Hepatocyte (in vitro differentiated cells): ENCODE measurements at regions not wholly inside any gene's neighbourhood (a gene's known extent, or its start where the extent isn't known, plus 50 kb on each side); places are given as distances from the start of the nearest gene placed in this dataset.

ENCODE experiments used
- CTCF ChIP-seq: fragments of 200-600 bp; sonication (generic); IDR thresholded peaks from 2 replicates; pipeline ENCODE4 v1.5.1; 2016; ENCODE audit warnings: antibody characterized with exemption, mild to moderate bottlenecking; ENCODE audit not compliant: poor library complexity
- EZH2 ChIP-seq: fragments of 200-600 bp; sonication (generic); IDR thresholded peaks from 2 replicates; pipeline ENCODE4 v1.6.1; 2016; ENCODE audit warnings: antibody characterized with exemption, mild to moderate bottlenecking, borderline replicate concordance
- EZH2phosphoT487 ChIP-seq: fragments of 200-600 bp; sonication (generic); IDR thresholded peaks from one replicate; pipeline ENCODE4 v1.6.1; 2018; ENCODE audit warnings: antibody characterized with exemption, mild to moderate bottlenecking, low read depth, moderate library complexity; ENCODE audit not compliant: unreplicated experiment, severe bottlenecking

GRCh38 chr17:27066315-27066714 is 227.6 kb upstream of the WSB1 start:
- no peak for TF ChIP-seq CTCF
- no peak for TF ChIP-seq EZH2
- no peak for TF ChIP-seq EZH2phosphoT487
